HG02943 (cell line): ENCODE measurements at regions not wholly inside any gene's neighbourhood (a gene's known extent, or its start where the extent isn't known, plus 50 kb on each side); places are given as distances from the start of the nearest gene placed in this dataset.

ENCODE experiments used
- ATAC-seq: cut with Tn5 transposase; IDR thresholded peaks from one replicate; pipeline ENCODE4 v1.9.1; 2021; ENCODE audit warnings: mild to moderate bottlenecking, low read depth, moderate library complexity; ENCODE audit not compliant: unreplicated experiment

DNA sequence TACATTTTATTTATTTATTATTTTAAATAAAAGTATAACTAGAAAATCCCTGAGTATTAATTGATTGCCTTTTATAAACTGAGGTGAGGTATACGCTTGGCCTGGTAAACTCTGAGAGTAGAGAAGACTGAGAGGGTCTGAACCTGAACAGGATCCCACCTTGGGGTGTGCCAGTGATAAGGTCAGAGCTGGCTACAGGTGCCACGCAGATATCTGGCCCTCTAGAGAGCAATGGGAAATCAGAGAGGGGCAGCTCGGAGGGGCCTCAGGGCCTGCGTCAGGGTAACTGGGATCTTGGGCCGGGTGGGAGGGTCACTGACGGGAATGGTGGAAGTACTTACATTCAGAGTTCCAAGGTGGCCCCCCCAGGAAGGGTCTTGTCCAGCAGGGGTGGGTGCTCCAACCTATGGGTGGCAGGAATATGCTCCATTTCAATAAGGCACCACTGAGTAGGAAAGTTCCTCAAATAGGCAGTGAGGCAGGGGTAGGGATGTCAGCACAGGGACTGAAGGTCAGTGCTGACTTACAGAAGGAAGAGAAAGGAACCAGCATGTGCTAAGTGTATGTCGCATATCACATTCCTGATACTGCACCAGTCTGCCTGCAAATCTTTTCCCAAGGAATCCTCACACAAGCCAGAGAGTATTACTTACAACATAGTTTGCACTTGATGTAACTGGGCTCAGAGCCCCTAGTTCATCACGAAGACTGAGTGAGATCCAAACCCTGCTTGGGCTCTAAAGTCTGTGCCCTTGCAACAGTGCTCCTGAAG, 706.0 kb upstream of the RAB6C start:
- ATAC-seq: no peak

DNA sequence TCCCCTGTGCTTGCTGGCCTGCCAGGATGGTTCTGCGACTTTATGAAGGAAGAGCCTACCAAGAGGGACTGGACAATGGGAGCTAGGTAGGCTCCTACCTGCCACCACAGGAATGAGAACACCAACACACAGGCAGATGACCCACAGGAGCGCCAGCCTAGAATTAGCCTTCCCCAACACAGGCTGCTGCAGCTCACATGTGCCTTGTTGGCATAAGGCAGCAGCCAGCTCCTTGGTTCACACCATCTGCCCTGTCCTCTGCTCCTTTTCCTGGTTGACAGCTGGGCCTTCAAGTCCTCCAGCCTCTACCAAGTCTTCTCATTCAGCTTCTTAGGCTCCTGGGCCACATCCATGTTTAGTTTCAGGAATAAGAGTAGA, 705.4 kb upstream of the RAB6C start:
- ATAC-seq: no peak

DNA sequence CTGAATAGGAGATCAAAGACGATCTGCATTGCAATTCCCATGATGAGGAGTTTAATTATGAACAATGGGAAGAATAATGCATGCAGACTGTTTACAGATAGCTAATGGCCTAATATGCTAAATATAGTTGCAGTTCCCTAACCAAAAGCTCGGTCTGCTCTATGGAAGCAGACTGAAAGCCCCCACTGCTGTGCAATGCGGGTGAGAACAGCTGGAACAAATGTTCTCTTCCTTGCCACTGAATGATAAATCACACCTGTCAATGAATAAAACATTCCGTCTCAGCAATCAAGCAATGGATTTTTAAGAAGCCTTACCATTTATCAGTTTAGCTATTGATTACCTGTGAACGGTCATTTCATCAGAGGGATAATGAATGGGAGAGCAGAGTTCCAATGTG, 704.5 kb upstream of the RAB6C start:
- no peak for ATAC-seq

DNA sequence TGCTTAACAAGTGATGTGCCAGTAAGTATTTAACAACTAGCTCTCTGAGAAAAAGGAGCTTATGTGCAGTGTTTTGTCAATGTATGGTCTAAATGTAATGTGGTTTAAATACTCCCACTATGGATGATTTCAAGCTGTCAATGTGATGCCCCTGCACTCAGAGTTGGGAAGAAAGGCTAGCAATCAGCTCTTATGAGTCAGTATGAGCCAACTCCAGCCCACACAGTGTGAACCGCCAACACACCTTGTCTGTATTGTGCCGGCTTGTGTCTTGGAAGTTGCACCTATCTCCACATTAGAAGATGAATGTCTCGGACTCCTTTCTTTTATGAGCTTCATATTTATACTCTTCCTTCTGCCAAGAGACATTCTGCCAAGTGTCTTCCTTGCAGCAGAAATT, 703.8 kb upstream of the RAB6C start:
- no peak for ATAC-seq

DNA sequence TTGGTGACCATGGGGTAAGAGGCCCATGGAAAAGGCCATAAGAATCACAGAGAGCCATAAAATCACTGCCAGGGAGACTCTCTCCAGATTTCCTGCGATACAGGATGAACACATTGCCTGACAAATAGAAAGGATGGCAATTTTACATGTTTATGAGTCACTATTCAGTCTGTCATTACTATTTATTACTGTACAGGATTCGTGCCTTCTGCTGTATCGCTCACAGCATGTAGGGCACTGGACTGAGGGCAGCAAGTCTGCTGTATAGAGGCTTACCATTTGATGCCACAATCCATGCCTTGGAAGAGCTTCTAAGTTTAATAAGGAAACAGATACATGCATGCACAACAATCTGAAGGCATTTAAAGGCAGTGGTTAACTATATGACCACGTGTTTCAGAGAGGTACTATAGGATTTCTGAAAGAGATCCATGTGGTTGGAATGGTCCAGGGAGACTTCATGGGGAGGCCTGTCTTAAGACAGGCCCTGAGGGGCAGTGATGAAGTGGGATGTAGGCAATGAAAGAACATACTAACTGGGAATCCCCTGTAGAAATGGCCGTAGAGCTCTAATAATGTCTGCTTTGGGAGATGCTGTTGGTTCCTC, 702.4 kb upstream of the RAB6C start:
- ATAC-seq: no peak

DNA sequence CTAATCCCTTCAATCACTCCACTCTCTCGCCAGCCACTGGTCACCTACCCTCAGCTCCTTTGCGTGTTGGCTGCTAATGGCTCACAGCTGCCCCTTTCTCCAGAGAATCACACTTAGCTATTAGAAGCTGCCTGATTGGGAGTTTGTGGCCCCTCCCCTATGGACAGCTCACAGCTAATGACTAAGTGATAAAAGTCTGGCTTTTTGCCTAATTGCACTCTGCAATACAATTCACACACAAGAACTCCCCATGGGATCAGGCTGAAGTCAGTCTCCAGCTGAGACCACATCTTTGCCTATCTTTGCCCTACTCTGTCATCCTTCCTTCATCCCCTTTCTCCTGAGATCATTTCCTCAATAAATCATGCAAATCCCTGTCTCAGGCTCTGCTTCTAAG, 701.9 kb upstream of the RAB6C start:
- ATAC-seq: no peak

DNA sequence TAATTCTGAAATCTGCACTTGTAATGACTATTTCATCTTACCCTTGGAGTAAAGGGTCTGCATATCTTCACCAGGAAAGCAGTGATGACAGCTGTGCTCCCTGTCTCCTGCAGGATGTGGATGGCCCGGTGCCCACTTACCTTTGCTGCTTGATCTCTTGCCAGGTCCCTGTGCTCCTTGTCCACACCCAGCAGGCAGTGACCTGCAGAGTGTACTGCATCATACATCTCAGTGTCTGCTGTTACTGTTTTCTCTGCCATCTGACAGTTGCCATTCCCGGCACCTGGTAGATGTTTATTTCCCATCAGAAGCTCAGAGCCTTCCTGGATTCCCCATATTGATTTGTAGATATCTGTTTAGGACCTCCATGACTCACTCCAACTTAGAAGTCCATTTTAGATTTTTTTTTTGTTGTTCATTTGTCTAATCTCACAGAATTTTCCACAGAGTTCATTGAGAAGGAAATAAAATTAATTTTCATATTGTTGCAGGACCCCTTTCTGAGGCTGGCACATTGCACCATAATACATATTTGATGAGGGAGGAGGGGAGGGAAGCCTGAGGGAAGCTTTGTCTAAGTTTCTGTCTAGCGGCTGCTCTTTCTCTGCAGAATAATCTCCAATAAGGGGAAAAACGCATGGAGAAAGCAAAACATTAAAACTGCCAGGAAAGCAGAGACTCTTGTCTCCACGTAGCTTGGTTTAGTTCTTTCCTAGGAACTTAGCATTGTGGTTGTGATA, 697.5 kb upstream of the RAB6C start:
- no peak for ATAC-seq

DNA sequence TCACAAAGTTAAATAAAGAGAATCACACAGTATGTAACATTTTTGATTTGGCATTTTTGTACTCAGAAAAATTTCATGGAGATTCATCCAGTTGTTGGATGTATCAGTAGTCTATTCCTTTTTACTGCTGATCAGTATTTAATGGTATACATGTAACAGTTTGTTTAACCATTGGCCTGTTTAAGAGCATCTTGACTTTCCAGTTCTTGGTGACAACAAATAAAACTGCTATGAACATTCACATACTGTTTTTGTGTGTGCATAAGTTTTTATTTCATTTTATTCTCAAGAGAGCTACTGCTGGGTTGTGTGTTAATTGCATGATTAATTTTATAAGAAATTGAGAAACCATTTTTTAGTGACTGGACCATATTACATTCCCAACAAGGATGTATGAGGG, 694.5 kb upstream of the RAB6C start:
- no peak for ATAC-seq

DNA sequence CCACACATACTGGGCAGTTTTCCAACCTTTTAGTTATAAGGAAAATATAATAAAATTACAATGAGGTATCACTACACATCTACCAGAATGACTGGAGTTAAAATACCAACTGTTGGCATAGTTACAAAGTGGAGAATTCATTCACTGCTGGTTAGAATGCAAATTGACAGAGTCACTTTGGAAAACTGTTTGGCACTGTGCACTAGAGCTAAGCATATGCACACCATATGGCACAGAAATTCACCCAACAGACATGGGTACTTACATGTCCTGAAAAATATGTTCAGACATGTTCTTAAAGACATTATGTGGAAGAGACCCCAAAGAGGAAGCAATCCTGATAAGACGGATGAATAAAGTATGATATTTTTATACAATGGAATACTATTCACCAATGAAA, 686.1 kb upstream of the RAB6C start:
- ATAC-seq: no peak

DNA sequence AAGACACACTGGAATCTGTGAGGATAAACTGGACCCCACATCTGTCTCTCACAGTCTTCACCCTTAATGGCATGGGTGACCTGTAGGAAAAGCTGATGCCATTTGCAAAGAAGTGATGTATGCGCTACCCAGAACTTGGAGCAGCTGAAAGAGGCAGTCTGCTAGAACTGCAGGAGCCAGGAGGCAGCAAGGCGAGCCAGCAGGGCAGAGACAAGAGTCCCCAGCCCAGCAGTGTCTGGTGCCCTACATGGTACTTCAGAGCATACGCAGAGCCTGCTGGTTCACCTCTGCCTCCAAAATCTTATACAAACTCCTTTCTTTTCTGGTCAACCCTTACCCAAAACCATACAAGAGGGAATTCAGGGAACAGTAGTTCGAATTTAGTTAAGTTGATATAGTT, 683.1 kb upstream of the RAB6C start:
- ATAC-seq: no peak

DNA sequence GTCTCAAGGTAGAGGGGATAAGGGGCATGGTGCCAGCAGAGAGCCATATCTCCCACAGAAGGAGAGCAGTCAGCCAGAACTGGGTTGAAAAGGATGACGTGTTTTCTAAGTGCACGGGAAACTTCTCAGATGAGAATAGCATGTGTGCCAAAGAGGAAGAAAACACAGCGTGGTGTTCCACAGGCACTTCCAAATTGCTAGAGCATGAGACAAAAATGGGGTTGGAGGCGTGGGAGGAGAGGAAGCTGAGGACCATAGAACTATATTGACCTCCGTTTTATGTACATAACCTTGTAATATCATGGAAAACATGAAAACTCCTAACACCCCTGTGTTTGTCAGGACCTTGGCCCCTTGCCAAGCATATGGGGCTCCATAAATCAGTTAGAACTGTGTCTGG, 682.7 kb upstream of the RAB6C start:
- ATAC-seq: no peak

DNA sequence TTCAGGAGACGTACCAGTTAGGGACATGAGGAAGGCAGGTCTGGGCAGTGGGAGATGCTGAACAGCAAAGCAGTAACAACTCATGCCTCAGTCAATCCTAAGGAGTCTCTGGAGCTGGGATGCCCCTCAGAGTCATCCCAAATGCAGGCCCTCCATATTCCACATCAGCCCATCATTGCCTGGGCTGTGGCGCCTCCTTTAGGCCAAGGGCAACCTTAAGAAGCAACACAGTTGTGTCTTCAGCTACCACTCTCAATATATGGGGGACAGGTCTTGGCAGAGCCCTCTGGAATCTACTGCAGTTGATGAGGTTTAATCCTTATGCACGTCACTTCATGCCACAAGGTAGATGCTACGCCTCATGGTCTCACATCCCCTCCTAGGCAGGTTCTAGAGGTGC, 682.0 kb upstream of the RAB6C start:
- ATAC-seq: no peak

DNA sequence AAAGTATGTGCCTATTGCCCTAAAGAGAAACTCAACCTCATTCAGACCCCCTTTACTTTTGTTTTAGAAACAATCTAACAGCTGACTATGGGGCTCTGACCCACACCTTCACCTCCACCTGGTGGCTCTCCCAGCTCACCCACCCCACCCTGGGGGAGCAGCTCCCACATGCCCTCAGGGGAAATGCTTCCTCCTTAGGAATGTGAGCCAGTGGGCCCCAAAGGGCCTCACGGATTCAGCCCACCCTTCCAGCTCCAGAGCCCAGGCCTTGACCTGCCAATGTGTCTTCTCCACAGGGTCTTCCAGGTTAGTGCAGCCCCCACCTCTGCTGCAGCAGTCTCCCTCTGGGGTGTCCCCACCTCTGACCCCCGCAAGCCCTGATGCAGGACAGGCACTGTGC, 680.1 kb upstream of the RAB6C start:
- no peak for ATAC-seq

DNA sequence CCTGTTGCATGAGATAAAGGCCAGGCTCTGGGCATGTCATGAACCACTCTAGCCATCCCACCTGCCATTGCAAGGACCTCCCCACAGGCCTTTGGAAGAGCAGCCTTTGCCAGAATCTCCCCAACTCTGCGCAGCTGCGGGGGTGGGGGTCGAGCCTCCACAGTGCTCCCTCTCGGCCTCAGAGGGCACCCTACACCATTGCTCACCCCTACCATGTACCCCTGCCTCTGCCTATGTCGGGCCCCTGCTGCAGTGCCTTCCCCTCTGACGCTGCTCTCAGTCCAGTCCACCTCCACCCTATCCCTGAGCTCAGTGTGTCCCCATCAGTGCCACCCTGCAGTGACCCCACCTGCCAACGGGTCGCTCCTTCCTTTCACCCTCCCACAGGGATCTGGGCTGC, 679.7 kb upstream of the RAB6C start:
- no peak for ATAC-seq

DNA sequence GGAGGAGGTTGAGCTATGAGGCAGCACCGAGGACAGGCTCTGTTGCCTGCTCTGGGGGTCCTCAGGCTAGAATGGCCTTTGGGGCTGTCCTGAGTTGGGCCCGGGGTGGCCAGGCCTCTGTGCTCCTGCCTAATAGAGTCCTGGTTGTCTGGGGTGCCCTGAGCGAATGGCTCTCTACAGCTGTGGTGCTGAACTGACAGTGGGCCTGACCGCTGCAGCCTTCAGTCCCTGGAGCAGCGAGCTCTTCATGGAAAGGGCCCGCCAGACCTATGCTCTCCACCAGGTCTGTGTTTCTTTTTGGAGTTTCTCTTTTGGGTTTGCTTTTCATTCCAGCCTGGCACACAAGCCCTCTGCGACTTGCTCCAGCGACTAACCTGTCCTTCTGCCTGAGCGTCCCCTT, 679.0 kb upstream of the RAB6C start:
- ATAC-seq: no peak

DNA sequence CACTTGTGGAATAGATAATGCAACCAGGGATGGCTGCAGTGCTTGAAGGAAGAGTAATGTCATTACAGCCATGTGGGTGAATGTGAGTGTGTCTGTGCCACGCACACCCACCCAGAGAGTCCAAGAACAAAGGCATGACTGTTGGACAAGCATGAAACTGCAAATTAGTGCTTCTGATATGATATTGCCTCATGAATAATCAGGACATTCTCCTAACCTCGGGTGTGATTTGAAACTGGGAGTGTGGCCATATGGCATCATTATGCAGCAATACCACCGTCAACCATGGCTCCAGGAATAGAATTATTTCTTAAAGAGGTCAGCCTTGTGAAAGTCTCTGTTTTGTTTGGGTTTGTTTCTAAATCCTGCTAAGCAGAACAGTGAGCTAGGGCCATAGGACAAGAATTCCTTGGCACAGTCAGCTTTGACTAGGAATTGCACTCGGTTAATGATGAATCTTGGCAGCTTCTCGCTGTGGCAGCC, 678.0 kb upstream of the RAB6C start:
- ATAC-seq: no peak

DNA sequence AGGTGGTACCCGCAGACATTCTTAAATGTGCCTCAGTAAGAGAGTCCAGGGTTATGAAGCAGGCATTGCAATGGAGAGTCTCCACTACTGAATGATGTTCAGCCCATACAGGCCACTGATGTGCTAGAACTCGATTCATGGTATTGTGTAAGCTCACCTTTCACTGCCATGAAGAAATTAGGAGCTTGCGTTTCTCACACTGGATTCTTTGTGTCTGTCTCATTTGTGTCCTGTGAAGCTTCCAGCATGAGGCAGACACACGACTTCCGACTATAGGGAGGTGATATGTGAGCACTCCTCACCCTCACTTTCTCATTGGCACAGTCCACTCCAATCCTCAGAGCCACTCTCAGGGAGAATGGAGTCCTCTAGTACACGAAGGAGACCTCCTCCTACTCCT, 677.4 kb upstream of the RAB6C start:
- no peak for ATAC-seq

DNA sequence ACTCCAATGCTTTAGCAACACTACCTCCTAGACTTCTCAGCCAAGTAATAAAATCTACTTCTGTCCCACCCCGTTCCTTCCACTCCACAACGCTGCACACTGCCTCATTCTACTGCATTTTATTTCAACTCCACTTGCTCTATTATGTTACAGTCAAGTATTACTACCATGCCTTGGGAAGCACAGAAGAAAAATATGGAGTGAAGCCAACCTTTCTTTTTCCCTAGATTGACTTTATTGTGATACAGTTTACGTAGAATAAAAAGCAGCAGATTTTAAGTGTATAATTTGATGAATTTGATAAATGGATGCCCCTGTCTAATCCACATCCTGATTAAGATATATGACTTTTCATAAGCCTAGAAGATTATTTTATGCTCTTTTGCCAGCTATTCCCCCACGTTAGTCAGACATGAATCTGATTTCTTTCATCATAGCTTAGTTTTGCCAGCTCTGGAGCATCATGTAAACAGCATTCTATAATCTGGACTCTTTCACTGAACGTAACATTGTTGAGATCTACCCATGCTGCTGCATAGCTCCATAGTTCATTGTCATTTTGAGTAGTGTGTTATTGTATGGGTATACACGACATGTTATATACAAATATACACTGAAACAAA, 676.8 kb upstream of the RAB6C start:
- no peak for ATAC-seq

DNA sequence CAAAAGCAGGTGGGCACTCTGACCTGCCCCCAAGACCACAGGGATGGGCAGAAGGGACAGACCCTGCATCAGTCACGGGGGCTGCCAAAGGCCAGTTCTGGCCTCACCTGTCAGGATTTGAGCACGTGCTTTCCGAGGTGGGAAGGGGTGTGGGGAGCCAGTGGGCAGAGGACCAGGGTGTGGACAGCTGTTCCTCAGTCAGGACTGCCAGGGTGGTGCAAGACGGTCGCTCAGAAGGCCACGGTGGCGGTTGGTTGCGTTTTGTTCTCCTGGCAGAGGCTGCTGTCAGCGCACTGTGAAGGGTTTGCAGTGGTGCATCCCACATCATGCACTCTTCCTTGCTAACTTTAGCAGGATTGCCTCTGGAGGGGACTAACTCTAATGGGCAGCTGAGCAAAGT, 665.3 kb upstream of the RAB6C start:
- no peak for ATAC-seq

DNA sequence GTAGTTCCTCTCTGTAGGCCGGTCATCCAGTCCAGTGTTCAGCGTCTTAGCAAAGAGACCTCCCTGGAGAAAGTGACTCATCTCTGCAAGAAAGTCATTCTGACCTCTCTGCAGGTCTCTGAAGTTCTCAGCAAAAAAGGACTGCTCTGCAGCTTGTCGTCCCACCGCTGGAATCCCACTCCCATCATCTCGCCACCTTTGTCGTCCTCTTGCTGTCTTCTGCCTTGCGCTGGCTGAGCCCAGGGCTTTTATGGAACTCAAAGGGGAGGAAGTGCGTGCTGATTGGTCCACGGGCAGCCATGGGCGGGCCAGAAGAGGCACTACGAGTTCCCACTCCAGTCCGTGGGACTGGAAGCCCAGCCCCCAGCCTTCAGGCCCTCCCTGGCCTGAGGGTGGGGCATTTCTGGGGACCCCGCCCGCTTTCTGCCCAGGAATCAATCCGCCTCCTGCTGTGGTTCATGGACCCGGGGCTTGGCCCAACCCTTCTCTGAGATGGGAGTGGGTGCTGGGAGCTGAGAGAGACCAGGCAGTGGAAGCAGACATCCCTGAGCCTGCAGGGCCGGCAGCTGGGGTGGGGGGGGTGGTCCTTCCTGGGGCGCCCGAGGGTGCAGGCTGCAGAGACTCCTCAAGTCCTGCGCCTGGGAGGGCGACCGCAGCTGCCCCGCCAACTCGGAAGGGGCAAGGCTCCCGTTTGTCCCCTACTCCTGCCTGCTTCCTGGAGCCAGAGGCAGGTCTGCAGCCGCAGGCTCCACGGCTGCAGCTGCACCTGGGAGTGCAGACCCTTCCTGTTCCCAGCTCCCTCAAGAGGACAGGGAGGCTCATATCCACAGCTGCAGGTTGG, 660.7 kb upstream of the RAB6C start:
- ATAC-seq: no peak

DNA sequence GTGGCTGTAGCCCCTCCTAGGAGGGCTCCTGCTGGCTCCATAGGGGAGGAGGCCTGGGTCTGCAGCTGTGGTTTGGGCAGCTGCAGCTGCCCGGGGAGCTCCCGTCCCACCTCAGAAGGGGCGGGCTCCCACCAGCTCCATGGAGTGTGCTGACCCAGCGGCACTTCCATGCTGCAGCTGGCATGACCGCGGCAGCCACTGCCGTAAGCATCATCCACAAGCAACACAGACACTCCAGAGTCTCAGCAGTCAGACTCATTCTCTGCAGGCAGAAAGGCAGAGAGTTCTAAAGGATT, 660.1 kb upstream of the RAB6C start:
- no peak for ATAC-seq
